ENCODE measurements at regions not wholly inside any gene's neighbourhood (a gene's known extent, or its start where the extent isn't known, plus 50 kb on each side); places are given as distances from the start of the nearest gene placed in this dataset.
A peak's percentile ranks its signal among the peaks of the same experiment; 100 is the strongest.

DNA sequence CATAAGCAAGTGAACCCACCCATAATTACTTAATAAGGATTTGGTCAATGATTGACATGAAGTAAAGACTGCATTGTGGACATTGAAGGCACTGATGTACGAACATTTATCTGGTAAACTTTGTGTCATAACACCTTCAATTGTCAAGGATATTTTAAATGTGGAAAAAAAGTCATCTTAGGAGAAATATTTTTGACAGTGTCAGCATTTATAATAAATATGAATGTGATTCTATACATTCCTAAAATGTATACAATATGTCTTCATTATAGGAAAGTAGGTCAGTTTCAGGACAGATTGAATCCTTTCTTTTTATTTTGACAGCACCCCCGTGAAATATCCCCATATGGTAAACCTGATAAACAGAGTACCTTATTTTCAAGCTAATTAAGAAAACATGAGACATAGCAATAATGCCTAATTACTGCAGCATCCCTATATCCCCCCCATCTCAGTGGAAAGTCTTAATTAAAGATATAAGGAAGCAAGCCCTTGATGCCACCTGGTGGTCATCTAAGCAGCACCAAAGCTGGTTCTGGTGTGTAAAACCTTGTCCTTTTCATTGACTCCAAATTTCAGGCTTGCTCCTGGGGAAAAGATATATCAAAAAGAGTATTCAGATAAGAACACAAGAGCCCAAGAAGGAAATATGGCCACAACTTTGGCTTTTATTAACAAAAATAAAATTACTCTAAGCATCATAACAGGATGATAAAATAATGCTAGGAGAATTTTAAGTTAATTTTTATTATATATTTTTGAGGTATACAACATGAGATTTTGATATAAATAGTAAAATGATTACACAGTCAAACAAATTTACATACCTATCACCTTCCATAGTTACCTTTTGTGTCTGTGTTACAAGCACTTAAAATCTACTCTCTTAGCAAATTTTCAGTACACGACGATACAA, 379.7 kb downstream of the TLL1 start:
- TF ChIP-seq CEBPB (IDR thresholded peaks at IDR 0.05) (no peak), RAD21 (IDR thresholded peaks at IDR 0.05; ENCODE audit: low read depth) (peak; percentile 70), EP300 (IDR thresholded peaks at IDR 0.05; ENCODE audit: borderline replicate concordance) (no peak)

Measured in Ishikawa (cell line).